Stimulated activated CD4-positive, alpha-beta T cell treated with anti-CD3 and anti-CD28 coated beads, Interleukin-2, amount 100 ng/mL, for 24 hours (primary cell): ENCODE measurements at regions not wholly inside any gene's neighbourhood (a gene's known extent, or its start where the extent isn't known, plus 50 kb on each side); places are given as distances from the start of the nearest gene placed in this dataset.
"Not testable (repeated sequence)": the region's sequence is repeated elsewhere in the genome, so short reads cannot be mapped to it uniquely, and the experiment has no call there.

Experiments
- DNase-seq, 2 donors: peaks; one replicate each; pipeline ENCODE4 v3.0.0-alpha.2; 2020

- not testable (repeated sequence) for DNase-seq
Measured at GRCh38 chr21:35380304-35380703, 331.2 kb upstream of the RUNX1 start.

GRCh38 chr21:35378881-35379280 lies 329.8 kb upstream of the RUNX1 start:
- DNase-seq = no peak

- DNase-seq = no peak
Measured at GRCh38 chr21:35377505-35378090, 328.5 kb upstream of the RUNX1 start.

- no peak for DNase-seq
Measured at GRCh38 chr21:35376406-35377135, 327.5 kb upstream of the RUNX1 start.

- no peak for DNase-seq
Measured at GRCh38 chr21:35375115-35375514, 326.0 kb upstream of the RUNX1 start.

- no peak for DNase-seq
Measured at GRCh38 chr21:35373998-35374397, 324.9 kb upstream of the RUNX1 start.

GRCh38 chr21:35372201-35372600 lies 323.1 kb upstream of the RUNX1 start:
- no peak for DNase-seq

- no peak for DNase-seq
Measured at GRCh38 chr21:35370671-35371070, 321.6 kb upstream of the RUNX1 start.

GRCh38 chr21:35370071-35370470 lies 321.0 kb upstream of the RUNX1 start:
- DNase-seq = no peak

GRCh38 chr21:35368326-35368725 lies 319.2 kb upstream of the RUNX1 start:
- DNase-seq = no peak

GRCh38 chr21:35367553-35367952 lies 318.5 kb upstream of the RUNX1 start:
- DNase-seq = no peak

- no peak for DNase-seq
Measured at GRCh38 chr21:35366394-35367080, 317.4 kb upstream of the RUNX1 start.

GRCh38 chr21:35363458-35363857 lies 314.4 kb upstream of the RUNX1 start:
- DNase-seq = no peak

- DNase-seq = no peak
Measured at GRCh38 chr21:35361988-35362387, 312.9 kb upstream of the RUNX1 start.

GRCh38 chr21:35360870-35361570 lies 311.9 kb upstream of the RUNX1 start:
- DNase-seq = no peak

- no peak for DNase-seq
Measured at GRCh38 chr21:35359076-35359475, 310.0 kb upstream of the RUNX1 start.

GRCh38 chr21:35358008-35358407 lies 308.9 kb upstream of the RUNX1 start:
- no peak for DNase-seq

- DNase-seq = no peak
Measured at GRCh38 chr21:35357041-35357780, 308.1 kb upstream of the RUNX1 start.

- no peak for DNase-seq
Measured at GRCh38 chr21:35354078-35354477, 305.0 kb upstream of the RUNX1 start.

- no peak for DNase-seq
Measured at GRCh38 chr21:35352793-35353192, 303.7 kb upstream of the RUNX1 start.

GRCh38 chr21:35352066-35352770 lies 303.1 kb upstream of the RUNX1 start:
- no peak for DNase-seq

- DNase-seq = no peak
Measured at GRCh38 chr21:35351434-35351833, 302.3 kb upstream of the RUNX1 start.
